PC-3 (cell line): ENCODE measurements at regions not wholly inside any gene's neighbourhood (a gene's known extent, or its start where the extent isn't known, plus 50 kb on each side); places are given as distances from the start of the nearest gene placed in this dataset.

Experiments
- ATAC-seq: fragments of 200-7000 bp; cut with Tn5 transposase; 2 replicates; pipeline ENCODE4 v1.9.1; 2020; ENCODE audit warnings: mild to moderate bottlenecking, moderate library complexity
- BruUV-seq: library from RNA; stranded (reverse); fragments of 400-500 nt; replicated peaks from 2 replicates; lab custom pipeline; 2021; lab: Mats Ljungman, UMichigan
- CTCF ChIA-PET: fragments of 300-600 bp; sonication (Branson Sonifier 250); formaldehyde crosslinking; loops from one replicate; lab custom pipeline; 2022; ENCODE audit warnings: antibody characterized with exemption; lab: Charles Lee
- POLR2A ChIA-PET: fragments of 300-600 bp; sonication (Branson Sonifier 250); formaldehyde crosslinking; loops from one replicate; lab custom pipeline; 2022; ENCODE audit warnings: antibody characterized with exemption; ENCODE audit not compliant: unreplicated experiment; lab: Charles Lee
- DNase-seq: peaks from one replicate; pipeline ENCODE4 v3.0.0-alpha.2; 2015
- H2AFZ ChIP-seq: fragments of 300-600 bp; sonication (generic); 2 replicates; pipeline ENCODE4 v1.6.0; 2016; ENCODE audit warnings: antibody characterized with exemption, low read length
- H3F3A ChIP-seq: fragments of 300-600 bp; sonication (generic); one replicate; pipeline ENCODE4 v1.6.0; 2017; ENCODE audit warnings: antibody characterized with exemption, low read length, control low read depth, mild to moderate bottlenecking; ENCODE audit not compliant: unreplicated experiment
- H3K27ac ChIP-seq: fragments of 300-600 bp; sonication (generic); 2 replicates; pipeline ENCODE4 v1.5.1; 2016; ENCODE audit warnings: mild to moderate bottlenecking, low read length
- H3K27me3 ChIP-seq: fragments of 300-600 bp; sonication (generic); 2 replicates; pipeline ENCODE4 v1.6.1; 2016; ENCODE audit warnings: low read length, mixed read lengths
- H3K36me3 ChIP-seq: fragments of 300-600 bp; sonication (generic); 2 replicates; pipeline ENCODE4 v1.6.1; 2016; ENCODE audit warnings: low read depth, mixed run types, low read length, mixed read lengths
- H3K4me1 ChIP-seq: fragments of 300-600 bp; sonication (generic); 2 replicates; pipeline ENCODE4 v1.5.1; 2016; ENCODE audit warnings: low read length; ENCODE audit not compliant: insufficient read depth
- H3K4me2 ChIP-seq: fragments of 300-600 bp; sonication (generic); 2 replicates; pipeline ENCODE4 v1.6.0; 2016; ENCODE audit warnings: low read length
- H3K4me3 ChIP-seq: fragments of 300-600 bp; sonication (generic); 2 replicates; pipeline ENCODE4 v1.5.1; 2016; ENCODE audit warnings: mild to moderate bottlenecking, low read length, mixed read lengths
- H3K79me2 ChIP-seq: fragments of 300-600 bp; sonication (generic); 2 replicates; pipeline ENCODE4 v1.6.1; 2017; ENCODE audit warnings: low read length, mixed read lengths
- H3K9ac ChIP-seq: fragments of 300-600 bp; sonication (generic); 2 replicates; pipeline ENCODE4 v1.6.0; 2016; ENCODE audit warnings: mild to moderate bottlenecking, low read length
- H3K9me2 ChIP-seq: fragments of 300-600 bp; sonication (generic); replicated peaks from 2 replicates; pipeline ENCODE4 v1.6.1; 2016; ENCODE audit warnings: mixed run types, low read length, mixed read lengths
- H3K9me3 ChIP-seq: fragments of 300-600 bp; sonication (generic); 2 replicates; pipeline ENCODE4 v1.6.1; 2016; ENCODE audit warnings: low read length, mixed read lengths
- H4K20me1 ChIP-seq: fragments of 300-600 bp; sonication (generic); 2 replicates; pipeline ENCODE4 v1.6.1; 2016; ENCODE audit warnings: low read length, mixed read lengths
- CTCF ChIP-seq: fragments of 300-600 bp; sonication (generic); conservative IDR thresholded peaks from 2 replicates; pipeline ENCODE4 v1.5.1; 2017; ENCODE audit warnings: antibody characterized with exemption, low read depth, mild to moderate bottlenecking, low read length
- EZH2 ChIP-seq: fragments of 300-600 bp; sonication (generic); IDR thresholded peaks from one replicate; pipeline ENCODE4 v1.6.1; 2017; ENCODE audit warnings: antibody characterized with exemption, mild to moderate bottlenecking, low read length; ENCODE audit not compliant: unreplicated experiment
- EZH2phosphoT487 ChIP-seq: fragments of 300-600 bp; sonication (generic); IDR thresholded peaks from 2 replicates; pipeline ENCODE4 v1.6.1; 2018; ENCODE audit warnings: mild to moderate bottlenecking, antibody characterized with exemption, low read length, borderline replicate concordance
- intact Hi-C: fragments of 100-400 bp; cut with micrococcal nuclease; formaldehyde crosslinking; loops from 2 replicates; pipeline ENCODE4 v1.9.0; 2023

GRCh38 chr12:97292588-97292987 is 170.0 kb upstream of the RMST start:
- H3K4me3 ChIP-seq, result no peak overlapping the region
- no peaks in the 10 kb centered on the region for H4K20me1 ChIP-seq
- ATAC-seq (no peak), DNase-seq (no peak)
- H3K9ac ChIP-seq, result no peak overlapping the region
- H3K4me1 ChIP-seq, result no peaks in the 10 kb centered on the region
- H3K9me3 ChIP-seq, result no peaks in the 10 kb centered on the region
- no peak overlapping the region for H2AFZ ChIP-seq
- no peak for TF ChIP-seq CTCF
- TF ChIP-seq EZH2phosphoT487, result no peak
- TF ChIP-seq EZH2, result no peak
- no peaks in the 10 kb centered on the region for H3F3A ChIP-seq
- intact Hi-C loops, result no loop called here
- POLR2A ChIA-PET, result no interaction called here
- no peak overlapping the region for H3K27ac ChIP-seq
- H3K36me3 ChIP-seq, result no peaks in the 10 kb centered on the region
- no TSS peak for BruUV-seq
- H3K27me3 ChIP-seq, result peaks cover 13% of the 10 kb centered on the region; the same call in 1 of the 2 replicates
- CTCF ChIA-PET, result no interaction called here
- no peak overlapping the region for H3K4me2 ChIP-seq
- no peaks in the 10 kb centered on the region for H3K9me2 ChIP-seq
- H3K79me2 ChIP-seq, result no peaks in the 10 kb centered on the region

GRCh38 chr12:97293541-97293940 is 169.1 kb upstream of the RMST start:
- ATAC-seq (no peak), DNase-seq (no peak)
- no peaks in the 10 kb centered on the region for H3K36me3 ChIP-seq
- no peak overlapping the region for H3K4me3 ChIP-seq
- no peaks in the 10 kb centered on the region for H3F3A ChIP-seq
- intact Hi-C loops, result no loop called here
- no peak overlapping the region for H2AFZ ChIP-seq
- TF ChIP-seq EZH2phosphoT487, result no peak
- no peak for TF ChIP-seq EZH2
- no peak for TF ChIP-seq CTCF
- CTCF ChIA-PET, result no interaction called here
- no peak overlapping the region for H3K4me2 ChIP-seq
- no peaks in the 10 kb centered on the region for H3K9me2 ChIP-seq
- H3K9ac ChIP-seq, result no peak overlapping the region
- H4K20me1 ChIP-seq, result no peaks in the 10 kb centered on the region
- H3K9me3 ChIP-seq, result no peaks in the 10 kb centered on the region
- peaks cover 10% of the 10 kb centered on the region; the same call in 1 of the 2 replicates for H3K27me3 ChIP-seq
- no TSS peak for BruUV-seq
- H3K79me2 ChIP-seq, result no peaks in the 10 kb centered on the region
- H3K27ac ChIP-seq, result no peak overlapping the region
- POLR2A ChIA-PET, result no interaction called here
- H3K4me1 ChIP-seq, result no peaks in the 10 kb centered on the region

GRCh38 chr12:97299847-97300246 is 162.8 kb upstream of the RMST start:
- Histone ChIP-seq H3K4me3 (no peak overlapping the region), H3K27me3 (peaks cover 23% of the 10 kb centered on the region; the same call in 1 of the 2 replicates), H3K36me3 (no peaks in the 10 kb centered on the region), H3K9me3 (no peaks in the 10 kb centered on the region), H3F3A (no peaks in the 10 kb centered on the region), H3K4me1 (no peaks in the 10 kb centered on the region), H3K9ac (no peak overlapping the region), H2AFZ (no peak overlapping the region), H3K4me2 (no peak overlapping the region), H3K79me2 (no peaks in the 10 kb centered on the region), H3K9me2 (no peaks in the 10 kb centered on the region), H4K20me1 (no peaks in the 10 kb centered on the region), H3K27ac (no peak overlapping the region)
- BruUV-seq, result no TSS peak
- no peak for TF ChIP-seq EZH2phosphoT487
- DNase-seq, result no peak
- intact Hi-C loops, result no loop called here
- POLR2A ChIA-PET, result no interaction called here
- CTCF ChIA-PET, result no interaction called here
- no peak for ATAC-seq
